Endothelial cell of umbilical vein (primary cell): ENCODE measurements at regions not wholly inside any gene's neighbourhood (a gene's known extent, or its start where the extent isn't known, plus 50 kb on each side); places are given as distances from the start of the nearest gene placed in this dataset.

Experiments
- BruUV-seq: library from RNA; stranded (reverse); fragments of 400-500 nt; replicated peaks from 2 replicates; lab custom pipeline; 2021; lab: Mats Ljungman, UMichigan
- CTCF ChIA-PET: fragments of 300-600, 350-600 bp; sonication (Branson Sonifier 250); formaldehyde crosslinking; loops from one replicate; lab custom pipeline; 2021; ENCODE audit warnings: antibody characterized with exemption, inconsistent platforms; lab: Charles Lee
- POLR2A ChIA-PET: fragments of 300-600, 350-600 bp; sonication (Branson Sonifier 250); formaldehyde crosslinking; loops from one replicate; lab custom pipeline; 2021; ENCODE audit warnings: antibody characterized with exemption, inconsistent platforms; lab: Charles Lee
- DNase-seq: peaks from one replicate; pipeline ENCODE4 v3.0.0-alpha.2; 2011; ENCODE audit warnings: low read depth, low spot score
- FAIRE-seq: peaks from 2 replicates; lab custom pipeline; 2011; peaks lifted over from hg19 to GRCh38; lab: Jason Lieb, UNC
- H2AFZ ChIP-seq: 2 replicates; pipeline ENCODE4 v1.6.0; 2012; ENCODE audit warnings: low read depth, low read length, control low read depth, inconsistent platforms
- H3K27ac ChIP-seq: 2 replicates; pipeline ENCODE4 v1.5.1; 2011; ENCODE audit warnings: low read depth, mild to moderate bottlenecking, control low read depth, low read length, moderate library complexity; ENCODE audit not compliant: insufficient read depth
- H3K27me3 ChIP-seq, 2 experiments: 2 replicates each; pipeline versions ENCODE4 v1.6.0 to v1.6.1; 2011; ENCODE audit warnings: low read length in 2 of 2, mixed read lengths in 1 of 2; ENCODE audit not compliant: control insufficient read depth in 2 of 2, insufficient read depth in 2 of 2
- H3K36me3 ChIP-seq, 2 experiments: 2 replicates in 1 of 2; 3 replicates in 1 of 2; pipeline ENCODE4 v1.5.1; 2011; ENCODE audit warnings: low read length in 2 of 2, mild to moderate bottlenecking in 1 of 2, moderate library complexity in 1 of 2; ENCODE audit not compliant: control insufficient read depth in 2 of 2, insufficient read depth in 2 of 2; ENCODE audit errors: extremely low read depth in 1 of 2
- H3K4me1 ChIP-seq: 3 replicates; pipeline ENCODE4 v1.5.1; 2011; ENCODE audit warnings: mild to moderate bottlenecking, low read length; ENCODE audit not compliant: control insufficient read depth, insufficient read depth; ENCODE audit errors: extremely low read depth
- H3K4me2 ChIP-seq: 2 replicates; pipeline ENCODE4 v1.6.1; 2011; ENCODE audit warnings: low read length, control low read depth, mixed read lengths; ENCODE audit not compliant: insufficient read depth
- H3K4me3 ChIP-seq, 3 experiments: fragments of 200-600 bp in 1 of 3; sonication (generic), shearing (Covaris generic) in 1 of 3; replicated peaks in 1 of 3; 2 replicates each; pipeline ENCODE4 v1.5.1; 2011 to 2016; ENCODE audit warnings: control low read depth in 3 of 3, low read length in 3 of 3, mild to moderate bottlenecking in 2 of 3, inconsistent platforms in 1 of 3, low read depth in 1 of 3, moderate library complexity in 1 of 3; ENCODE audit not compliant: insufficient read depth in 1 of 3
- H3K79me2 ChIP-seq: 2 replicates; pipeline ENCODE4 v1.6.0; 2012; ENCODE audit warnings: low read length, inconsistent platforms; ENCODE audit not compliant: control insufficient read depth, insufficient read depth
- H3K9ac ChIP-seq: replicated peaks from 2 replicates; pipeline ENCODE3; 2011; ENCODE audit warnings: low read length, control low read depth; ENCODE audit not compliant: insufficient read depth; ENCODE audit errors: extremely low read depth
- H3K9me1 ChIP-seq: replicated peaks from 3 replicates; pipeline ENCODE4 v1.6.0; 2011; ENCODE audit warnings: mild to moderate bottlenecking, low read length; ENCODE audit not compliant: control insufficient read depth, insufficient read depth; ENCODE audit errors: extremely low read depth
- H3K9me3 ChIP-seq: replicated peaks from 2 replicates; pipeline ENCODE4 v1.5.1; 2012; ENCODE audit warnings: low read length, inconsistent platforms; ENCODE audit not compliant: control insufficient read depth, insufficient read depth
- H4K20me1 ChIP-seq: replicated peaks from 2 replicates; pipeline ENCODE3; 2011; ENCODE audit warnings: mild to moderate bottlenecking, low read length; ENCODE audit not compliant: control insufficient read depth, insufficient read depth; ENCODE audit errors: extremely low read depth
- CTCF ChIP-seq, 2 donors: IDR thresholded peaks; 1 replicate in 1 of 2; 2 replicates in 1 of 2; pipeline ENCODE4 v1.5.1; 2011; ENCODE audit warnings: low read length in 2 of 2, mild to moderate bottlenecking in 2 of 2, moderate library complexity in 2 of 2, control low read depth in 1 of 2, inconsistent platforms in 1 of 2, low read depth in 1 of 2; ENCODE audit not compliant: insufficient read depth in 1 of 2; ENCODE audit errors: extremely low read depth in 1 of 2
- EZH2 ChIP-seq: IDR thresholded peaks from 2 replicates; pipeline ENCODE4 v1.6.1; 2012; ENCODE audit warnings: borderline replicate concordance, low read depth, mild to moderate bottlenecking, moderate library complexity, low read length, inconsistent platforms; ENCODE audit not compliant: severe bottlenecking
- FOS ChIP-seq: IDR thresholded peaks from 2 replicates; pipeline ENCODE4 v1.6.1; 2011; ENCODE audit warnings: mild to moderate bottlenecking, low read length, moderate library complexity, borderline replicate concordance; ENCODE audit not compliant: insufficient read depth
- GATA2 ChIP-seq: IDR thresholded peaks from 2 replicates; pipeline ENCODE4 v1.7.0; 2011; ENCODE audit warnings: low read depth, mild to moderate bottlenecking, moderate library complexity, mixed read lengths, low read length; ENCODE audit not compliant: insufficient read length, insufficient read depth
- JUN ChIP-seq: IDR thresholded peaks from 2 replicates; pipeline ENCODE4 v1.6.1; 2011; ENCODE audit warnings: borderline replicate concordance, low read depth; ENCODE audit not compliant: insufficient read length, insufficient read depth
- MAX ChIP-seq: IDR thresholded peaks from 2 replicates; pipeline ENCODE4 v1.6.1; 2011; ENCODE audit not compliant: insufficient read depth, insufficient read length
- MYC ChIP-seq: IDR thresholded peaks from one replicate; pipeline ENCODE4 v1.6.1; 2011; ENCODE audit warnings: mild to moderate bottlenecking, low read depth, low read length
- POLR2A ChIP-seq: IDR thresholded peaks from 2 replicates; pipeline ENCODE4 v1.6.1; 2012; ENCODE audit warnings: low read depth, mild to moderate bottlenecking, control low read depth, low read length
- POLR2AphosphoS5 ChIP-seq: IDR thresholded peaks from 2 replicates; pipeline ENCODE4 v1.6.1; 2012; ENCODE audit warnings: low read depth, mild to moderate bottlenecking, control low read depth, low read length, moderate library complexity; ENCODE audit not compliant: insufficient read depth
- dilution Hi-C: fragments of 300-500 bp; cut with MboI; formaldehyde crosslinking; loops from one replicate; pipeline ENCODE4 v1.15.0; 2019; ENCODE audit warnings: low sequenced_read_pairs; ENCODE audit not compliant: extremely low pct_ligation_motif_present
- intact Hi-C: fragments of 100-400 bp; cut with micrococcal nuclease; formaldehyde crosslinking; loops from one replicate; pipeline ENCODE4 v1.10.0; 2022

GRCh38 chr13:111907341-111907880 is 159.5 kb upstream of the SOX1 start:
- Histone ChIP-seq H3K9me3 (peaks cover 11% of the 10 kb centered on the region), H3K27me3 (no peaks in the 10 kb centered on the region), H3K4me2 (no peak overlapping the region), H3K9me1 (no peaks in the 10 kb centered on the region), H3K36me3 (no peaks in the 10 kb centered on the region), H4K20me1 (no peaks in the 10 kb centered on the region), H3K4me1 (no peaks in the 10 kb centered on the region), H3K4me3 (no peak overlapping the region), H2AFZ (no peak overlapping the region), H3K27ac (no peak overlapping the region), H3K9ac (no peak overlapping the region), H3K79me2 (no peaks in the 10 kb centered on the region)
- no peak for FAIRE-seq
- POLR2A ChIA-PET = no interaction called here
- no TSS peak for BruUV-seq
- CTCF ChIA-PET = no interaction called here
- intact Hi-C loops (no loop called here), dilution Hi-C loops (no loop called here)
- DNase-seq = no peak
- no peak for TF ChIP-seq EZH2
- no peak for TF ChIP-seq FOS
- TF ChIP-seq POLR2A = no peak
- TF ChIP-seq JUN = no peak
- no peak for TF ChIP-seq POLR2AphosphoS5
- TF ChIP-seq MAX = no peak
- TF ChIP-seq MYC = no peak
- TF ChIP-seq CTCF (IDR thresholded peaks at IDR 0.05; ENCODE audit: extremely low read depth in 1 of 2, insufficient read depth in 1 of 2, low read depth in 1 of 2, low read length in 2 of 2) = no peak
- TF ChIP-seq GATA2 = no peak
